Pulmonary artery endothelial cell (primary cell): ENCODE measurements at regions not wholly inside any gene's neighbourhood (a gene's known extent, or its start where the extent isn't known, plus 50 kb on each side); places are given as distances from the start of the nearest gene placed in this dataset.

Source experiments
- DNase-seq: peaks from one replicate; pipeline ENCODE4 v3.0.0-alpha.2; 2011; ENCODE audit warnings: low read depth, low spot score

DNA sequence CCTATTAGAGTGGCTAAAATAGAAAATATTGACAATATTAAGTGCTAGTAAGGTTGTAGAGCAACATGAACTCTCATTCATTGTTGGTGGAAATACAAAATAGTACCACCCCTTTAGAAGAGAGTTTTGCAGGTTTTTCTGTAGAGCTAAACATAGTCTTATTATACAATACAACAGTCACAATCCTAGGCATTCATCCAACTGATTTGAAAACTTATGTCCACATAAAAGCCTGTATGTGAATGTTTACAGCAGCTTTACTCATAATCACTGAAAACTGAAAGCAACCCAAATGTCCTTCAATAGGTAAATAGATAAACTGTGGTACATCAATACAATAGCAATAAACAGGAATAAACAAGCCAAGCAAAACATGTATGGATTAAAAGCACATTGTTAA lies 127.2 kb upstream of the PRNP start:
- no peak for DNase-seq

DNA sequence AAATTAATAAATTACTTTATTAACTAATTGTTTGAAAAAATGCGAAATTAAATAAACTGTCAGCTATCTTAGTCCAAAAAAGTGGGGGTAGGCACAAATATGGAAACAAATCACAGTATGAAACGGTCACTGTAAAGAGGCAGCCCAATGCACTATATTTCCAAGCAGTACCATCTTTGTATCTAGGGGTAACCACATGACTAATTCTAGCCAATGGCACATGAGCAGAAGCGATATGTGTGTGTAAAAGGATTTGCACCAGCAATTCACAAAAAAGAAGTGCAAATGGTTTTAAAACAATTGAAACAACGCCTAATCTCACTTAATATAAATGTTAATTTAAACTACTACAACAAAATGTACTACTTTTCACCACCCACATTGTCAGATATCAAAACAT lies 129.5 kb upstream of the PRNP start:
- DNase-seq, result no peak

DNA sequence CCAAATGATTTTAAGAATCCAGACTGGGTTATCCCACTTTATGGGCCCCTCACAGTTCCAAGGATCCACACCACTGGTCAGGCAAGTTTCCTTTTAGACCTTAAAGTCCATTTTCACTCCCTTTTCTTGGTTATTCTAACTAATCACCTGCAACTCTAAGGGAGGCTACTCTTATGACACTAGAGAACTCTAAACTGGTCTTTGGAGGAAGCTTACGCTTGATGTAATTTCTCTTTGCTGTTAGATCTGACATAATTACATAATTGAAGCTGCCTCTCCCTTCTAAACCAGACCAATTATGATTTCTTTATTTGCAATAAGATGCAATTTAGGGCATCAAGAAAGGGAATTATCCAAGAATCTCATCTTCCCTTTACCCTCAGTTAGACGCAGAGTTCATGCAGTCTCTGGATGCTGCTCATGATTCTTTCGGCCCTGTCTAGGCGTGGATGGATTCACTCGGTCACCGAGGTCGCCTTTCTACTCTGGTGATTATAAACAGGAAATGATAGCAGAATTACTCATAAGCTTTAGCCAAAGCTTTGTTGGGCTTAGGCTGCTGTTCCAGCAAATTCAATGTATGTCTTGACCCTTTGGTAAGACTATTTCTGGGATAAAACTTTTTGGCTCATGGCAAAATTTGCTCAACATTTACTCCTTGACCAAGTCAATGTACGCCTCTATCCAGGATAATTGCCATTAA lies 130.9 kb upstream of the PRNP start:
- peak; percentile 65 for DNase-seq

DNA sequence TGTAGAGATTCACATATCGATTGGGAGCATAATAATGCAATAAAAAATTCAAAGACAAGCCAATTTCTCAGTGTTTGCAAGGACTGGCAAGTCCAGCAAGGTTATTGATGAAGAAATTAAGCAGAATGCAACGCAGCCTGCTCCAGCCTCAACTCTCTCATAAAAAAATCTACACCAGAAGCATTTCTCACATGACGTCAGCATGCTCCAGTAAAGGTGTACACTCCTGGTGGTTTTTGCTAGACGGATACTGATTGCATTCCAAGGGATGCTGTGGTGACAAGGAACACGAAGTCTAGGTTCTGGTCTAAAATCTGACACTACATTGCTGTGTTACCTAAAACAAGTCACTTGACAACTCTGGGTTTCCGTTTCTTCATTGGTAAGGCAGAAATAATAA lies 131.9 kb upstream of the PRNP start:
- DNase-seq, result no peak

DNA sequence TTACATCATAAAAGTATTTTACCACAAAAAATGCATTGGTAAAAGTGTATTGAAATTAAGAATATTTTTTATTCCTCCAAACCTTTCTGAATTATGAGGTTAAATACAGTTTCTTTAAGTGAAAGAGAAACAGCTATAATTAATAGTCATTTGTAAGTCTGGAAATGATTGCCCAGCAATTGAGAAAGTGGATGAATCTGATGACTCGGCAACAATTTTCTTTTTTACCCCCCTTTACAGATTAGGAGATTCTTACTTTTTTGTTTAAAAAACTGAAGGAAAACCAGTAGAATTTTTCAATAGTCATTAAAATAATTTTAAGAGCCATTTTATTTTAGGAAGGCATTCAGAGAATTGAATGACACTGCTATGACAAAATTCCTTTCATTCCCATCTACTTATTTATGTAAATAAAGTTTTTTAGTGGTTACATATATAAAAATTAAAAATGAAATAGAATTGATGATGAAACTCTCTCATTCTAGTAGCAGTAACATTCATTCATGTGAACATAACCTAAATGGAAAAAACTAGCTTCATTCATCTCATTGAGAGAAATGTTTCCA lies 134.1 kb upstream of the PRNP start:
- DNase-seq, result no peak

DNA sequence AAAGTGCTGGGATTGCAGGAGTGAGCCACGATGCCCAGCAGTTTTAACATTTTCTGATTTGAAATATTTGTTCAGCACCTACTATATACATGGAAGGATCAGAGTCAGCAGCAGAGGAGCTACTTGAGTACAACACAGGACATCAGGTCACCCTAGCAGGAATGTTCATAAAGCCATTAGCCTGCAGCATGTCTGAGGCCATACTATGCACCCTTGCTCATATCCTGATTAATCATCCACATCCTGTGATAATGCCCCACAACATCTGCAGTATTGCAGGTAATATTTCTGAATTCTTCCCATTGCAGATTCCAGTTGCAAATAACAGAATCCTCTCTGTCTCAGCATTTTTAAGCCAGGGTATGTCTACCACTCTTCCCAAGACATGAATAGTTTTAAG lies 135.5 kb upstream of the PRNP start:
- DNase-seq, result peak; percentile 11

DNA sequence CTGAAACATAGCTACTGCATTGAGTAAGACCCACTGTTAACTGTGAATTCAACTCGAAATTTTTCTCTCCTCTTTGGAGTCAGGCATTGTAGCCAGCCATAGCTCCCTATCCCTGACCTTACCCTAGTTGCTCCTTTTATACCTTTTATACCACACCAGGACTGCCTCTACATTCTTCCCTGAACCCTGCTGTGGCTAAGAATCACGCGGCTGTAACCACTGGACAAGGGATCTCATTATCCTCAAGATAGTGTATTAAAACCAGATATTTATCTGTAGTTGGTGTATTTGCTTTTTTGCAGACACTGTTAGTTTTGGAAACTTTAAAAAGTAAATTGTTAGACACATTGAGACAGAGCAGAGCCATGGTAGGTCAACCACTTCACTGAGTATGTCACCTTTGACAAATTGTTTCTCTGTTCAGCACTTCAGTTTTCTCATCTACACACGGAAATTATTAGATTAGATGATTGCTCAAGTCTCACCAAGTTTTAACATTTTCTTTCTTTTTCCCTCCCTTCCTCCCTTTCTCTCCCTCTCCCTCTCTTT lies 136.5 kb upstream of the PRNP start:
- no peak for DNase-seq

DNA sequence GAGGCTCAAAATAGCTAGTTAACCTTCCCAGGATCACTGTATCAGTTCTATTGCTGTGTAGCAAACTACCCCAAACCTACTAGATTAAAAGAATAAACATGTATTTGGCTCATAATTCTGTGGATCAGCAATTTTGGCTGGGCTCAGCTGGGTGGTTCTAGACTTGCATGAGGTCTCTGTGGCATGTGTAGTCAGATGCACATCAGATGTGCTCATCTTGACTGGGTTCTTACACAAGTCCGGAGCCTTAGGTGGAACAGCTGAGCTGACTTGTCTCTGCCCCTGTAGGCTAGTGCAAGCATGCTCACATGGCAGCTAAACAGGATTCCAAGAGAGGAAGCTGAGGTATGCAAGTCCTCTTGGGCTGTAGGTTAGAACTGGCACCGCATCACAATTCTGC lies 137.7 kb upstream of the PRNP start:
- DNase-seq, result no peak

DNA sequence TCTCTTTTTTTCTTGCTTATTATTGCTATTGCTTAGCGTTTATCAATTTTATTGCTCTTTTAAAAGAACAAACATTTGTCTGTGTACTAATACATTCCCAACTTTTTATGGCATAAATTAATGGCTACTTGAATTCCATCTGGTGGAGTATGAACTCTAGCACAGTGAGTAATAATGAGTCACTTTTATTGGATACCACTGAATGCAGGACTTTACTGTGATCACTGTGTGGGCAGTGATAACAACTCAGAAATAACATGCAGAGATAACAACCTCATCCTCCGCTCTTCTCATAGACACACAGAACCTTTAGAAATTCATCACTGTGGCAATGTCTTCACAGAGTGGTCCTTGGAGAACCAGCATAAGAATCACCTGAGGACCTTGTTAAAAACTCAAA lies 139.5 kb upstream of the PRNP start:
- DNase-seq, result peak; percentile 10

DNA sequence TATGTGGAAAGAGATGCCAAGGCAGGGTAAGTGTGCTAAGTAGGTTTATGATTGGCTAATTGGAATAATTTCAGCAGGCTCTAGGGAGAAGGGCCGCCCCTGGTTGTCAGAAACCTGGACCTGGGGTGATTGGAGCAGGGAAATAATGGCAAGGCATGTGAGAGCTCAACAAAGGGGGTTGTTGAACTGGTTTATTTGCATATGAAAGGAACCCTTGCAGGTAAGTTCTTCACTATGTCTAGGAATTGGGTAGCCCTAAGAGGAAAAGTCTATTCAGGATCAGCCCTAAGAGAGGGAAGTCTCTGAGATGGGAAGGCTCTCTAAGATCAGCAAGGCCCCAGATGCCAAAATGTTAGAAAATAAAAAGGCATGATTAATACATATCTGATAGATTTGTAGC lies 139.9 kb upstream of the PRNP start:
- DNase-seq, result no peak

DNA sequence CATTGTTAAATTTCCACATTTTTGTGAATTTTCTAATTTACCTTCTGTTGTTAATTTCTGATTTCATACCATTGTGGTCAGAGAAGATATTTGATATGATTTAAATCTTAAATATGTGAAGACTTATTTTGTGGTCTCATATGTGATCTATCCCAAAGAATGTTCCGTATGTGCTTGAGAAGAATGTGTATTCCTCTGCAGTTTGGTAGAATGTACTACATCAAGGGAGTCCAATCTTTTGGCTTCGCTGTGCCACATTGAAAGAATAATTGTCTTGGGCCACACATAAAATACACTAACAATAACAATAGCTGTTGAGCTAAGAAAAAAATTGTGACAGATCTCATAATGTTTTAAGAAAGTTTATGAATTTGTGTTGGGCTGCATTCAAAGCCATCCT lies 140.7 kb upstream of the PRNP start:
- DNase-seq, result no peak

DNA sequence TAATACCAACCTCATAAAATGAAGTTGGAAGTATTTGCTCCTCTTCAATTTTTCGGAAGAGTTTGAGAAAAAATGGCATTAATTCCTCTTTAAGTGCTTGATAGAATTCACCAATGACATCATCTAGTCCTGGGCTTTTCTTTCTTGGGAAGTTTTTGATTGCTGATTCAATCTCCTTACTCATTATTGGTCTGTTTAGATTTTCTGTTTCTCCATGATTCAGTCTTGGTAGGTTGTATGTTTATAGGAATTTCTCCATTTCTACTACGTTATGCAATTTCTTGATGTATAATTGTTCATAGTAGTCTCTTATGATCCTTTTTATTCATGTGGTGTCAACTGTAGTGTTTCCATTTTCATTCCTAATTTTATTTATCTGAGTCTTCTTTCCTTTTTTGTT lies 141.5 kb upstream of the PRNP start:
- DNase-seq, result no peak

DNA sequence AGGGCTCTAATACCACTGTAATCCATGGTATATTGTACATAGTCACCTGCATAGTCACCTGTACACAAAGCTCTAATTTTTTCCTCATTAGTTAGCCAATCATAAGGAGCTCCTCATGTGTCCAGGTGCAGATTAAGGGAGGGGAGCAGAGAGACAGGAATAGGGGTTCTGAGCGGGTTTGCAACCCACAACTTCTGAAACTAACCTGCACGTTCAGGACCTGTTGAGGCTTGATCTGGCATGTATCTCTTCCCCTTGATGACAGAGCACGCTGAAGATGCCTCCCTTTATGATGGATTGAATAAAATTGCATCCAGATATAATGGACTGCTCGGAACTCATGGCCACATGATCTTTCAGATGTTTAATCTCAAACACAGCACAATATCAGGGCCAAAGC lies 144.0 kb upstream of the PRNP start:
- DNase-seq, result no peak

DNA sequence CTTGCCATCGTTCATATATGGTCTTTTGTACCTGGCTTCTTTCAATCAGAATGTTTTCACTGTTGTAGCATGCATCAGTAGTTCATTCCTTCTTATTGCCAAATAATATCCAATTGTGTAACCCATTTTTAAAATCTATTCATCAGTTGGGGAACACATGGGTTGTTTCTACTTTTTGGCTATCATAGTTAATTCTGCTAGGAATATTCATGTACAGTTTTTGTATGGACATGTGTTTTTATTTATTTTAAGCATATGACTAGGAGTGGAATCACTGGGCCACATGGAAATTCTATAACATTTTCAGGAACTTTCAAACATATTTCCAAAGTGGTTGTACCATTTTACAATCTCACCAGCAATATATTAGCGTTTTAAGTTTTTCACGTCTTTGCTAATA lies 151.9 kb upstream of the PRNP start:
- DNase-seq, result no peak

DNA sequence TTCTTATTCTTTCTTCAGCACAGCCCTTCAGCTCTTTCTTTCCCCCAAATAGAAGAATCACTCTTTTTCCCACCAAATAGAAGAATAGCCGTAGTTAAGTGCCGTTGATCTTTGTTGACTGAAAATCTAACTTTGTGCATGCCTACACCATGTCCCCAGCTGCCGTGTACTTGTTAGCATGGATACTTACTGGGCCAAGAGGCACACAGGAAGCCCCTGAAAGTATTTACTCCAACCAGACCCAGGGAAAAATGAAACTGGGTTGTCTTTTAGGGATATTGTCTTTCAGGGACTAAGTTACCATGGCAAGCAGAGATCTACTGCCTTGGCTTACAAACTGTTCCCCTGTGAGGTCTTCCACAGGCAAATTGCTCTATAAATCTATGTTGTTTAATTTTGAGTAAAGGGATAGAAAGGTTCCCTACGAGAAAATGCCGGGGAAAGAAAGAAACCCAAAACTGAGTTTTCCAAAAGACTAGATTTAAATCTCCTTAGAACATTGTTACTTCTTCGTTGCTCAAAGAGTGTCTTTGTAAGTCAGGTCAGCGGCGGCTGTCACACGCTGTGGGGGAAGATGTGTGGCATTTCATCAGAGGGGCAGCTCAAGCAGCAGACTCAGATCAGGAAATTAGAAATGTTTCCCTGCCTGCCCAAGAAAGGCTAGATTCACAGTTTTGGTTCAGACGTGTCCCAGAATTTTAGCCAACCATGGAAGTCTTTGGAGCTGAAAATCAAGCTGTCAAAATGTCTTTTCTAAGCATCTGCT lies 152.7 kb upstream of the PRNP start:
- no peak for DNase-seq

DNA sequence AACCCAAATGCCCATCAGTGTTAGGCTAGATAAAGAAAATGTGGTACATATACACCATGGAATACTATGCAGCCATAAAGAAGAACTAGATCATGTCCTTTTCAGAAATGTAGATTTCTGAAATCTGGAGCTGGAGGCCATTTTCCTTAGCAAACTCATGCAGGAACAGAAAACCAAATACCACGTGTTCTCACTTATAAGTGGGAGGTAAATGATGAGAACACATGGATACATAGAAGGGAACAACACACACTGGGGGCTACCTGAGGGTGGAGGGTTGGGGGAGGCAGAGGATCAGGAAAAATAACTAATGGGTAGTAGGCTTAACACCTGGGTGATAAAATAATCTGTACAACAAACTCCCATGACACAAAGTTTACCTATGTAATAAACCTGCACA lies 153.5 kb upstream of the PRNP start:
- no peak for DNase-seq

DNA sequence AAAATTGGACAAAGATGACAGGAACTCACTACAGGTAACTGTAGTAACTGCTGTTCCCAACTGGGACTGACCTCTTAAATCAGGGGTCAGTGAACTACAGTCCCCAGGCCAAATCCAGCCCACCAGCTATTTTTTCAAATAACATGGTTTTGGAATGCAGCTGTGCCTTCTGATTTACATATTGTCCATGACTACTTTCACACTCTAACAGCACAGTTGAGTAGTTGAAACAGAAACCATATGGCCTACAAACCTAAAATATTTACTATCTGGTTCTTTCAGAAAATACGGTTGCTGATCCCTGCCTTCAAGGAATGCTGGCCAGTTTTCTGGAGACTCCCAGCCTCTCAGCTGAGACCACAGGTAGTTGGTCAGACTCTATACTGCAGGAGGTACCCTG lies 161.5 kb upstream of the PRNP start:
- DNase-seq, result no peak

DNA sequence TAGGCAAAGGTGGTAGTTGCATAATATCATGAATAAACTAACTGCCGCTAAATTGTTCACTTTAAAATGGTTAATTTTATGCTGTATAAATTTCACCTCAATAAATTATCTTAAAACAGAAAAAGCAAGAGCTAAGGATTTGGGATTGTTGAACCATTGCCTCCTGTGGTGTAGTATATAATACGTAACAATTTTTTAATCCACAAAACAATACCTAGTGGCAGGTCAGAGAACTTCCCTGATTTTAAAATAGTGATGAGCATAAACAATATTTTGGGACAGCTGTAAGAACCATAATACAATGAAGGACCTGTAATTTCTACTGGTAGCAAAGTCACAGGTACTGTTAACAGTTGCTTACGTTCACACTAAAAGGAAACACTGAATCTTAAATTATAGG lies 161.9 kb upstream of the PRNP start:
- DNase-seq, result no peak

DNA sequence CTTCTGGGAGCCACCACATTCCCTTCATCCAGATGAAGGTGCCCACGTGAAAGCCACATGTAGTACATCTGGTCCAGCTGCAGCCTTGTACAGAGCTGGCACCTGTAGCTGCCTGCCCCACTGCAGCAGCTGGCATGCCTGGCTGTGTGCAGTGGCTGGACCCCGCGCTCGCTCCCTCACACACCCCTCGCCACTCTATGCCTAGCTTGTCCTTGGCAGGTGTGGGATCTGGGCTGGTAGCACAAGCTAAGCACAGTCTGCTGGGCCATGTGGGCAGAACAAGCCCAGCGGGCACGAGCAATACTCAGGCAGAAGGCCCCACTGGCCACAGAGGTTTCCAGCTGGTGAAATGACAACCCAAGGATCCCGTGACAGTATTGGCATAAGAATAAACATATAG lies 163.9 kb upstream of the PRNP start:
- DNase-seq, result no peak

DNA sequence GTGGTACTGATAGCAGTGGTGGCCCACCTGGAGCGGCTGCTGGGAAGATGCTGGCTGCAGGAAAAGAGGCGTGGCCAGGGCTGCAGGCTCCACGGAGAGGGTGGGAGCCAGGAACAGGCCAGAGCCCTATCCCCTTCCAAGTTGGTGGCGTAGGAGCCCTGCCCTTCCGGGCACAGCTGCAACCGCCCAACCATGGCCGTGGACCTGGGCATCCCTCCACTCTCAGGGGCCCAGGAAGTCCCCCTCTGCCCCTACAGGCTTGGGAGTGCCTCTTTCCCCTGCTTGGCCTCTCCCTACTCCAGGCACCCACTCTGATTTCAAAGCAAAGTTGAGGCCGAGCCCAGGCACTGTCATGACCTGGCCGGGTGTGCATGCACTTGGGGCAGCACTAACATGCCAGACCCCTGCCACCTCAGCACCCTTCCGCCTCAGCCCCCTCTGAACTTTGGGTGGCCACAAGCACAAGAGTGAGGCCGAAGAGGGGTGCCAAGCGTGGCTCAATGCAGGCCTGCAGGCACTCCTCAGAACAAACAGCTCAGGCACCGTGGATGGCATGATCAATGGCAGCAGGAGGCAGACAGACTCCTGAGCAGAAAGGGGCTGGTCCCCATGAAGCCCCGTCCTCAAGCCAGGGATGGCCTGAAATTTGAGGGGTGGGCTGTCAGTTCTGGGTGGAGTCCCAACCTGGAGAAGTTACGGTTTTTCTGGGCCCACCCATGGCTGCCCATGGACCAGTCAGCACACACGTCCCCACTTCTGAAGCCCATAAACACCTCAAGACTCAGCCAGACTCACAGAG lies 164.9 kb upstream of the PRNP start:
- DNase-seq, result no peak

DNA sequence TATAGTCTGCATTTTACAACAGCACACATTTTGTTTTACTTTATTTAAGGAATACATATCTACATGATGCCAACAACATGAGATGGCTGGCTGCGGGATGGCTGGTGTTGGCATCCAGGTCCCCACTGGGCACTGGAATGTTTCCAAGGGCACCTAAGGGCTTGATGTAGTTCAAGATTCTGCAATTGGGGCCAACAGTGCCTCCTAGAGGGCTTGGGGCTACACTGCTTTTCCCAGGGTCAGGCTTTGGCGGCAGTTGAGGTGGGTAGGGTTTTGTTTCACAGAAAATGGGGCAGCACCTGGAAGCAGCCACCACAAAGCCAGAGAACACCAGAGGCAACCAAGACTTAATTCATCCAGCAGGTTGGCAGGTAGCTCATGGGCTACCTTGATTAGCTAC lies 166.7 kb upstream of the PRNP start:
- no peak for DNase-seq

DNA sequence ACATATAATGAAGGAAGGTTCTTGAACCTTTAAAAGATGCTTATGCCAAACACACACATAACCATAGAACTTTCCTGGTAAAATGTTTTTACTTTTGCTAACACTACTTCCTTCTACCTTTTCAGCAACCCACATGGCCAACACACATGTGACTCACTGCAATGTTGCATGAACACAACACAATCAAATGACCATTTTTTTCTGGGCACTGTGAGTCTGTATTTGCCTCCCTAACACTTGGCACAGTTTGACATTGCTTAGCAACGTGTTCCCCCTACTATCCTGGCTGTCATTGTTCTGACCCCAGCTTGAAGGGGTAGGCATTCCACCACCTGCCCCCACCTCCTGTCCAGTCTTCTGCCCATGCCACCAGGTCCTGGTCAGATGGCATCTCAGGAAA lies 169.4 kb upstream of the PRNP start:
- no peak for DNase-seq
